H1 (cell line): ENCODE measurements at regions not wholly inside any gene's neighbourhood (a gene's known extent, or its start where the extent isn't known, plus 50 kb on each side); places are given as distances from the start of the nearest gene placed in this dataset.

Source experiments
- CTCF ChIA-PET: fragments of 300-600 bp; sonication (Branson Sonifier 250); formaldehyde crosslinking; loops from one replicate; lab custom pipeline; 2021; ENCODE audit not compliant: partially characterized antibody; lab: Charles Lee
- POLR2A ChIA-PET: fragments of 300-600 bp; sonication (Branson Sonifier 250); formaldehyde crosslinking; loops from one replicate; lab custom pipeline; 2021; ENCODE audit warnings: inconsistent platforms; ENCODE audit not compliant: partially characterized antibody; lab: Charles Lee
- DNase-seq, 2 experiments: peaks; one replicate each; pipeline versions ENCODE4 v3.0.0 to v3.0.0-alpha.2; 2010 to 2022; ENCODE audit warnings: low spot score in 2 of 2, low read depth in 1 of 2, mixed read lengths in 1 of 2
- FAIRE-seq: peaks from 2 replicates; lab custom pipeline; 2011; peaks lifted over from hg19 to GRCh38; lab: Jason Lieb, UNC
- H2AFZ ChIP-seq: 2 replicates; pipeline ENCODE4 v1.8.1; 2012; ENCODE audit warnings: low read length, inconsistent platforms
- H2AK5ac ChIP-seq: 2 replicates; pipeline ENCODE4 v1.6.1; 2013; ENCODE audit warnings: low read depth, low read length
- H2BK120ac ChIP-seq: replicated peaks from 2 replicates; pipeline ENCODE3; 2013; ENCODE audit warnings: low read depth, low read length, inconsistent platforms
- H2BK12ac ChIP-seq: 2 replicates; pipeline ENCODE4 v1.6.1; 2013; ENCODE audit warnings: low read depth, low read length
- H2BK15ac ChIP-seq: 2 replicates; pipeline ENCODE4 v1.6.1; 2013; ENCODE audit warnings: low read length
- H2BK20ac ChIP-seq: 2 replicates; pipeline ENCODE4 v1.6.1; 2013; ENCODE audit warnings: low read length
- H2BK5ac ChIP-seq: 2 replicates; pipeline ENCODE4 v1.6.1; 2013; ENCODE audit warnings: low read depth, low read length
- H3K14ac ChIP-seq: 2 replicates; pipeline ENCODE4 v1.6.1; 2013; ENCODE audit warnings: inconsistent platforms; ENCODE audit not compliant: insufficient read length
- H3K18ac ChIP-seq: 2 replicates; pipeline ENCODE4 v1.6.1; 2013; ENCODE audit warnings: low read length; ENCODE audit errors: extremely low read depth
- H3K23ac ChIP-seq: 2 replicates; pipeline ENCODE4 v1.6.1; 2013; ENCODE audit warnings: inconsistent platforms; ENCODE audit not compliant: insufficient read length
- H3K23me2 ChIP-seq: 2 replicates; pipeline ENCODE4 v1.6.1; 2013; ENCODE audit warnings: low read depth, low read length
- H3K27ac ChIP-seq: 2 replicates; pipeline ENCODE4 v1.6.1; 2011; ENCODE audit warnings: low read depth, low read length, inconsistent platforms
- H3K27me3 ChIP-seq, 4 experiments: replicated peaks in 1 of 4; 1 replicate in 1 of 4; 2 replicates in 3 of 4; pipeline versions ENCODE4 v1.6.1 to v1.8.1; 2011 to 2013; ENCODE audit warnings: low read length in 3 of 4, mild to moderate bottlenecking in 3 of 4, inconsistent platforms in 2 of 4, mixed read lengths in 2 of 4, moderate library complexity in 1 of 4; ENCODE audit not compliant: control insufficient read depth in 3 of 4, insufficient read depth in 3 of 4; ENCODE audit errors: extremely low read depth in 1 of 4
- H3K36me3 ChIP-seq, 4 experiments: 2 replicates each; pipeline versions ENCODE4 v1.6.1 to v1.8.1; 2011 to 2013; ENCODE audit warnings: mild to moderate bottlenecking in 4 of 4, low read length in 3 of 4, moderate library complexity in 2 of 4, control low read depth in 1 of 4, inconsistent platforms in 1 of 4; ENCODE audit not compliant: insufficient read depth in 4 of 4, control insufficient read depth in 2 of 4
- H3K4ac ChIP-seq: replicated peaks from 2 replicates; pipeline ENCODE3; 2013; ENCODE audit warnings: low read length, low read depth, mixed read lengths, inconsistent platforms; ENCODE audit not compliant: insufficient read length
- H3K4me1 ChIP-seq, 4 experiments: replicated peaks in 1 of 4; 1 replicate in 1 of 4; 2 replicates in 3 of 4; pipeline versions ENCODE4 v1.6.1 to v1.8.1; 2011 to 2013; ENCODE audit warnings: low read length in 3 of 4, inconsistent platforms in 2 of 4, mixed read lengths in 1 of 4; ENCODE audit not compliant: insufficient read depth in 4 of 4, control insufficient read depth in 3 of 4
- H3K4me2 ChIP-seq, 2 experiments: 2 replicates each; pipeline versions ENCODE4 v1.6.1 to v1.8.1; 2011 to 2013; ENCODE audit warnings: low read depth in 2 of 2, low read length in 2 of 2, control low read depth in 1 of 2, inconsistent platforms in 1 of 2, mild to moderate bottlenecking in 1 of 2; ENCODE audit not compliant: insufficient read depth in 1 of 2
- H3K4me3 ChIP-seq, 4 experiments: fragments of 200-600, 300-600 bp in 1 of 4; sonication (generic), shearing (Covaris generic), sonication (Bioruptor Twin) in 1 of 4; 2 replicates each; pipeline versions ENCODE4 v1.5.1 to v1.8.1; 2011 to 2016; ENCODE audit warnings: low read length in 4 of 4, low read depth in 3 of 4, control low read depth in 2 of 4, inconsistent platforms in 2 of 4, mild to moderate bottlenecking in 2 of 4, mixed read lengths in 1 of 4, moderate library complexity in 1 of 4; ENCODE audit not compliant: insufficient read depth in 2 of 4; ENCODE audit errors: extremely low read depth in 1 of 4
- H3K56ac ChIP-seq: replicated peaks from 2 replicates; pipeline ENCODE3; 2013; ENCODE audit warnings: low read depth, mild to moderate bottlenecking, mixed read lengths, low read length, inconsistent platforms; ENCODE audit not compliant: insufficient read length
- H3K79me1 ChIP-seq: 2 replicates; pipeline ENCODE4 v1.6.1; 2013; ENCODE audit warnings: low read depth, low read length, control low read depth
- H3K79me2 ChIP-seq, 2 experiments: 2 replicates each; pipeline versions ENCODE4 v1.6.1 to v1.8.1; 2012 to 2013; ENCODE audit warnings: low read length in 2 of 2, mild to moderate bottlenecking in 2 of 2, inconsistent platforms in 1 of 2; ENCODE audit not compliant: insufficient read depth in 2 of 2, control insufficient read depth in 1 of 2
- H3K9ac ChIP-seq, 4 experiments: replicated peaks in 1 of 4; 1 replicate in 1 of 4; 2 replicates in 3 of 4; pipeline versions ENCODE4 v1.6.1 to v1.8.1; 2011 to 2013; ENCODE audit warnings: low read depth in 3 of 4, low read length in 3 of 4, control low read depth in 2 of 4, mild to moderate bottlenecking in 2 of 4, moderate library complexity in 2 of 4, inconsistent platforms in 1 of 4; ENCODE audit errors: extremely low read depth in 1 of 4
- H3K9me3 ChIP-seq, 2 experiments: 2 replicates each; pipeline versions ENCODE4 v1.6.1 to v1.8.1; 2012 to 2013; ENCODE audit warnings: mild to moderate bottlenecking in 2 of 2, moderate library complexity in 2 of 2, control low read depth in 1 of 2, inconsistent platforms in 1 of 2, low read depth in 1 of 2, low read length in 1 of 2, mixed read lengths in 1 of 2; ENCODE audit not compliant: insufficient read depth in 2 of 2
- H4K20me1 ChIP-seq, 2 experiments: replicated peaks in 1 of 2; 2 replicates each; pipeline versions ENCODE3 to v1.8.1; 2011 to 2013; ENCODE audit warnings: inconsistent platforms in 2 of 2, low read length in 2 of 2, mild to moderate bottlenecking in 1 of 2; ENCODE audit not compliant: insufficient read depth in 2 of 2, control insufficient read depth in 1 of 2
- H4K5ac ChIP-seq: 2 replicates; pipeline ENCODE4 v1.6.1; 2013; ENCODE audit warnings: low read length, low read depth, mixed read lengths, inconsistent platforms; ENCODE audit not compliant: insufficient read length
- H4K8ac ChIP-seq: 2 replicates; pipeline ENCODE4 v1.8.0; 2013; ENCODE audit warnings: mild to moderate bottlenecking, moderate library complexity, low read length, inconsistent platforms; ENCODE audit not compliant: insufficient read depth; ENCODE audit errors: extremely low read depth
- H4K91ac ChIP-seq: replicated peaks from 2 replicates; pipeline ENCODE3; 2013; ENCODE audit warnings: low read length, mixed read lengths, inconsistent platforms; ENCODE audit not compliant: insufficient read length
- BCL11A ChIP-seq, 2 experiments: IDR thresholded peaks; one replicate each; pipeline ENCODE4 v1.6.1; 2011; ENCODE audit warnings: low read depth in 2 of 2, low read length in 2 of 2, mild to moderate bottlenecking in 2 of 2
- CBX8 ChIP-seq: fragments of 300-800, 300-1000 bp; sonication (generic); IDR thresholded peaks from 2 replicates; pipeline ENCODE4 v1.7.1; 2016; ENCODE audit warnings: low read depth, low read length, borderline replicate concordance
- CTBP2 ChIP-seq: IDR thresholded peaks from 2 replicates; pipeline ENCODE4 v1.7.0; 2011; ENCODE audit warnings: borderline replicate concordance, mild to moderate bottlenecking, moderate library complexity, mixed read lengths, low read length; ENCODE audit not compliant: insufficient read depth, insufficient read length
- EGR1 ChIP-seq: IDR thresholded peaks from 2 replicates; pipeline ENCODE4 v1.6.1; 2011; ENCODE audit warnings: low read depth, low read length, borderline replicate concordance
- GABPA ChIP-seq: IDR thresholded peaks from 2 replicates; pipeline ENCODE4 v1.6.1; 2011; ENCODE audit warnings: mild to moderate bottlenecking, low read length, moderate library complexity, borderline replicate concordance; ENCODE audit not compliant: insufficient read depth
- JUN ChIP-seq: IDR thresholded peaks from 2 replicates; pipeline ENCODE4 v1.6.1; 2011; ENCODE audit warnings: low read depth, mild to moderate bottlenecking, improper control_type of control experiment, low read length
- JUND ChIP-seq: IDR thresholded peaks from 2 replicates; pipeline ENCODE4 v1.6.1; 2011; ENCODE audit warnings: mild to moderate bottlenecking, improper control_type of control experiment, low read length
- KDM5A ChIP-seq: fragments of 200-600 bp; IDR thresholded peaks from 2 replicates; pipeline ENCODE4 v1.7.1; 2012; ENCODE audit warnings: mild to moderate bottlenecking, low read length, inconsistent platforms, mixed read lengths
- RXRA ChIP-seq: IDR thresholded peaks from 2 replicates; pipeline ENCODE4 v1.6.1; 2011; ENCODE audit warnings: low read depth, mild to moderate bottlenecking, low read length, moderate library complexity; ENCODE audit not compliant: insufficient read depth
- SAP30 ChIP-seq: fragments of 300-600 bp; sonication (generic); IDR thresholded peaks from 2 replicates; pipeline ENCODE4 v1.7.1; 2012; ENCODE audit warnings: low read length, moderate library complexity, mild to moderate bottlenecking, inconsistent platforms; ENCODE audit not compliant: insufficient read depth, insufficient replicate concordance
- SP1 ChIP-seq: IDR thresholded peaks from 2 replicates; pipeline ENCODE4 v1.6.1; 2011; ENCODE audit warnings: low read depth, low read length
- SP2 ChIP-seq: IDR thresholded peaks from 2 replicates; pipeline ENCODE4 v1.6.1; 2012; ENCODE audit warnings: mild to moderate bottlenecking, low read length, inconsistent platforms
- TAF7 ChIP-seq: optimal IDR thresholded peaks from 2 replicates; pipeline ENCODE3; 2011; ENCODE audit warnings: low read depth, mild to moderate bottlenecking, inconsistent platforms, low read length, moderate library complexity, borderline replicate concordance
- TCF12 ChIP-seq: IDR thresholded peaks from 2 replicates; pipeline ENCODE4 v1.6.1; 2011; ENCODE audit warnings: low read depth, mild to moderate bottlenecking, low read length
- WGBS, 2 experiments: shearing (Covaris generic) in 1 of 2; methylation state at CpG; one replicate each; pipeline versions ENCODE4 v1.1.6 to v1.1.7; 2013 to 2015; ENCODE audit warnings: low lambda C conversion rate in 2 of 2, mixed read lengths in 2 of 2, inconsistent platforms in 1 of 2, low coverage in 1 of 2, missing lambda C conversion rate in 1 of 2; ENCODE audit not compliant: insufficient replicate concordance in 2 of 2, insufficient coverage in 1 of 2, insufficient read length in 1 of 2; ENCODE audit errors: extremely low coverage in 1 of 2, missing lambda C conversion rate in 1 of 2; 5-methylcytosine and 5-hydroxymethylcytosine counted together
- TF ChIP-seq, protein P1 (sequence below): IDR thresholded peaks from 2 replicates; pipeline ENCODE4 v1.6.1; 2011; ENCODE audit warnings: low read depth, mild to moderate bottlenecking, low read length; ENCODE audit not compliant: insufficient read depth

DNA sequence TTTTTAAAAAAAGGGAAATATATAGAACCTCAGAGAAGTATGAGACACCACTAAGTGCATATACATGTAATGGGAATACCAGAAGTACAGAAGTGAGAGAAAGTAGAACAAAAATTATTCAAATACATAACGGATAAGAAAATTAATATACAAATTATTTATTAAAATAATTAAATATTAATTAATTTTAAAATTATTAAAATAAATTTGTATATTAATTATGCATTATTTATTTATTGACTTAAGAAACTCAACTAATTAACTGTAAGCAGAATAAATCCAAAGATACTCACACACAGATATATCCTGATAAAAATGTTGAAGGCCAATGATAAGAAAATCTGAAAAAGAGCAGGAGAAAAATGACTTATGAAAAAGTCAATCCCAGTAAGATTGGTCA lies 1333.5 kb upstream of the CELF2 start:
- CTCF ChIA-PET, result interaction anchor here (1.4 kb wide), 1 partner anchor 341 kb away, joined by 3 read pairs; no protein-coding TSS in a partner anchor
- H3K4me1 ChIP-seq, result no peaks in the 10 kb centered on the region
- no peaks in the 10 kb centered on the region; a peak in 1 of 8 replicates for H3K36me3 ChIP-seq
- H3K27me3 ChIP-seq, result peaks cover 0 to 2% (median 0%) of the 10 kb centered on the region in 4 experiments; a peak in 1 of 7 replicates
- no peaks in the 10 kb centered on the region for H3K23me2 ChIP-seq
- H2AK5ac ChIP-seq, result no peak overlapping the region
- no peak for DNase-seq
- no peaks in the 10 kb centered on the region for H3K79me2 ChIP-seq
- 81% methylated on average over 1 of the region's 1 CpG; no CpG with 5 or more reads in 1 of the 2 experiments for WGBS, 2 experiments
- no peak overlapping the region for H2BK5ac ChIP-seq
- no peak overlapping the region for H4K91ac ChIP-seq
- no peak overlapping the region for H2BK12ac ChIP-seq
- no peak overlapping the region for H2BK20ac ChIP-seq
- H3K9me3 ChIP-seq, result peaks cover 10 to 11% of the 10 kb centered on the region in 2 experiments; a peak in 3 of 4 replicates
- H2BK120ac ChIP-seq, result no peak overlapping the region
- H3K9ac ChIP-seq, result no peak overlapping the region
- no peak overlapping the region for H4K8ac ChIP-seq
- no peak overlapping the region for H3K23ac ChIP-seq
- no peaks in the 10 kb centered on the region for H3K79me1 ChIP-seq
- H3K14ac ChIP-seq, result no peak overlapping the region
- no peak overlapping the region for H2AFZ ChIP-seq
- no peak overlapping the region for H3K4me2 ChIP-seq
- no peaks in the 10 kb centered on the region for H4K20me1 ChIP-seq
- no peak overlapping the region for H3K4me3 ChIP-seq
- no peak overlapping the region for H4K5ac ChIP-seq
- H2BK15ac ChIP-seq, result no peak overlapping the region
- no peak overlapping the region for H3K27ac ChIP-seq
- no peak for FAIRE-seq
- no peak overlapping the region for H3K4ac ChIP-seq
- POLR2A ChIA-PET, result no interaction called here
- no peak overlapping the region for H3K18ac ChIP-seq
- H3K56ac ChIP-seq, result no peak overlapping the region
- TF ChIP-seq TAF7 (no peak), KDM5A (no peak), JUN (no peak), BCL11A (IDR thresholded peaks at IDR 0.05; ENCODE audit: low read depth in 2 of 2, low read length in 2 of 2) (no peak), GABPA (no peak), RXRA (no peak), SP2 (no peak), SAP30 (no peak), JUND (no peak), SP1 (no peak), CBX8 (no peak), CTBP2 (no peak), EGR1 (no peak), TCF12 (no peak)
- TF ChIP-seq, protein P1, sequence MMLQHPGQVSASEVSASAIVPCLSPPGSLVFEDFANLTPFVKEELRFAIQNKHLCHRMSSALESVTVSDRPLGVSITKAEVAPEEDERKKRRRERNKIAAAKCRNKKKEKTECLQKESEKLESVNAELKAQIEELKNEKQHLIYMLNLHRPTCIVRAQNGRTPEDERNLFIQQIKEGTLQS, result no peak
